A673 (cell line): ENCODE measurements at regions not wholly inside any gene's neighbourhood (a gene's known extent, or its start where the extent isn't known, plus 50 kb on each side); places are given as distances from the start of the nearest gene placed in this dataset.

Source experiments
- CTCF ChIP-seq: fragments of 300-800, 200-600 bp; sonication (generic); conservative IDR thresholded peaks from 2 replicates; pipeline ENCODE4 v1.5.1; 2017; ENCODE audit warnings: low read depth, mild to moderate bottlenecking, antibody characterized with exemption, low read length, moderate library complexity, mixed read lengths
- EZH2 ChIP-seq: fragments of 200-600 bp; sonication (generic); IDR thresholded peaks from 2 replicates; pipeline ENCODE4 v1.6.1; 2017; ENCODE audit warnings: borderline replicate concordance, low read depth, mild to moderate bottlenecking, mixed read lengths, antibody characterized with exemption, low read length; ENCODE audit not compliant: poor library complexity, severe bottlenecking

- TF ChIP-seq CTCF (no peak), EZH2 (no peak)
Measured at GRCh38 chr18:57209713-57210106, 62.8 kb downstream of the BOD1L2 start.
